HEK293T (cell line): ENCODE measurements at regions not wholly inside any gene's neighbourhood (a gene's known extent, or its start where the extent isn't known, plus 50 kb on each side); places are given as distances from the start of the nearest gene placed in this dataset.
"Not testable (repeated sequence)": the region's sequence is repeated elsewhere in the genome, so short reads cannot be mapped to it uniquely, and the experiment has no call there.

Source experiments
- ARNT ChIP-seq: fragments of 450-650 bp; IDR thresholded peaks from 2 replicates; pipeline ENCODE4 v1.6.1; 2017; ENCODE audit warnings: mild to moderate bottlenecking
- ELF4 ChIP-seq: fragments of 450-650 bp; IDR thresholded peaks from 2 replicates; pipeline ENCODE4 v1.6.1; 2017; ENCODE audit warnings: antibody characterized with exemption
- SP1 ChIP-seq: fragments of 450-650 bp; IDR thresholded peaks from 2 replicates; pipeline ENCODE4 v1.6.1; 2017

GRCh38 chr2:77684543-77685319 is 162.6 kb upstream of the LRRTM4 start:
- TF ChIP-seq SP1, ELF4, ARNT: not testable (repeated sequence)
